Activated naive CD8-positive, alpha-beta T cell treated with anti-CD3 and anti-CD28 coated beads, Interleukin-2, amount 50 U/mL, for 24 hours (primary cell): ENCODE measurements at regions not wholly inside any gene's neighbourhood (a gene's known extent, or its start where the extent isn't known, plus 50 kb on each side); places are given as distances from the start of the nearest gene placed in this dataset.
A peak's percentile ranks its signal among the peaks of the same experiment; 100 is the strongest.

ENCODE experiments used
- ATAC-seq: fragments of 150-1000 bp; cut with Tn5 transposase; one replicate; pipeline ENCODE4 v1.10.0; 2021
- DNase-seq: peaks from one replicate; pipeline ENCODE4 v3.0.0; 2021
- H3K27ac Mint-ChIP-seq: one replicate; pipeline ENCODE4 v1.8.0; 2021; ENCODE audit warnings: mild to moderate bottlenecking, mixed read lengths
- H3K27me3 Mint-ChIP-seq: one replicate; pipeline ENCODE4 v1.8.0; 2021; ENCODE audit warnings: mixed read lengths
- H3K36me3 Mint-ChIP-seq: one replicate; pipeline ENCODE4 v1.8.0; 2021; ENCODE audit warnings: low read depth, mixed read lengths
- H3K4me1 Mint-ChIP-seq: one replicate; pipeline ENCODE4 v1.8.0; 2021; ENCODE audit warnings: mixed read lengths
- H3K4me3 Mint-ChIP-seq: one replicate; pipeline ENCODE4 v1.8.0; 2021; ENCODE audit warnings: mild to moderate bottlenecking, moderate library complexity, mixed read lengths
- H3K9me3 Mint-ChIP-seq: one replicate; pipeline ENCODE4 v1.8.0; 2021; ENCODE audit warnings: mixed read lengths

DNA sequence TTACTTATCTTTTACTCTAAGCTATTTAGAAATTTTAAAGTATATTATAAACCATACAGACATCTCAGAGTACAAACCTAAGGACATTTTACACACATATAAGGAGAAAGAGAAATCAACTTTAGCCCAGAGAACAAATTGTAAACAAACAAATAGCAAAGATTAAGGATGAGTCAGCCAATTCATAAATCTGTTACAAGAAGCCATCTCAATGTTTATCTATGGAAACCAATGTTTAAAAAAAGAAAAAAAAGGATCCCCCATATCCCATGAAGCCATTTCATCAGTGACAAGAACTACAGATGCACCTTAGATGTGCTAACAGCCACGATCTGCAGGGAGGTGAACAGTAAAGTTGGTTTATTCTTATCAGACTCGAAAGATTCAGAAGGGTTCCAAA, 437.1 kb downstream of the SHQ1 start:
- no peak for DNase-seq
- no peak overlapping the region for H3K4me3 Mint-ChIP-seq
- no peak overlapping the region for H3K27ac Mint-ChIP-seq
- no peaks in the 10 kb centered on the region for H3K9me3 Mint-ChIP-seq
- no peak for ATAC-seq
- no peaks in the 10 kb centered on the region for H3K27me3 Mint-ChIP-seq
- peaks cover 92% of the 10 kb centered on the region for H3K4me1 Mint-ChIP-seq
- peaks cover 18% of the 10 kb centered on the region for H3K36me3 Mint-ChIP-seq

DNA sequence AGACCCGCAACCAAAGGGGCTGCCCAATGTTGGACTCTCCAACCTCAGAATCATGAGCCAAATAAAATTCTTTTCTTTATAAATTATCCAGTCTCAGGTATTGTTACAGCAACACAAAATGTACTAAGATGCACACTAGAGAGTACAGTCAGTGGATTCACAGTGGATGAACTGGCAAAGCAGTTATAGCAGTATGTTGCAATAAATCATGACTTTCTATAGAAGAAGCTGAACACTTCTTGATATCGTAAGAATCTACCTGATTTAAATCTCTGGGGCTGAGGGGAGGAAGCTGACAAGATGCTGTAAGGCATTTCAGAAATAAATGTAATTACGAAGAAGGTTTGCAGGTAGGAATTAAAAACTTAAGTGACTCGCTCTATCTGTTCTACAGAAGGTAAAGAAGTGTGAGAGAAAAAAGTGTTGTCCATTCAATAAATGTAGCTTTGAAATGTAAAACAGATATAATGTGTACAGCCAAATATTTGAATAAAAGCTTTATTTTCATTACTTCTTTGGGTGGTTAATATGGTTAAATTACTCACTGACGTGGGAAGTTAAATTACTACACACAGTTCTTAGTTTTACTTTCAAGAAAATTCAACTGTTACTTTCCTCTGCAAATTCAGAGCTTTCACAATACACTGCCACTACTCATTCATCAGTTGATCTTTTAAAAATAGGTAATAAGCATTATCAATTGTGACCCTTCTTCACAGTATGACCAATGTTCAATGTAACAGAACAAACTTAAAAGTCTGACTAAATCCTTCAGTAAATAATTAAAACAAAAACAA, 439.1 kb downstream of the SHQ1 start:
- Mint-ChIP-seq H3K9me3 (no peaks in the 10 kb centered on the region), H3K4me3 (no peak overlapping the region), H3K36me3 (peaks cover 18% of the 10 kb centered on the region), H3K4me1 (peaks cover 92% of the 10 kb centered on the region), H3K27ac (peak overlapping the region; percentile 40), H3K27me3 (no peaks in the 10 kb centered on the region)
- DNase-seq (no peak), ATAC-seq (peak; percentile 64)

DNA sequence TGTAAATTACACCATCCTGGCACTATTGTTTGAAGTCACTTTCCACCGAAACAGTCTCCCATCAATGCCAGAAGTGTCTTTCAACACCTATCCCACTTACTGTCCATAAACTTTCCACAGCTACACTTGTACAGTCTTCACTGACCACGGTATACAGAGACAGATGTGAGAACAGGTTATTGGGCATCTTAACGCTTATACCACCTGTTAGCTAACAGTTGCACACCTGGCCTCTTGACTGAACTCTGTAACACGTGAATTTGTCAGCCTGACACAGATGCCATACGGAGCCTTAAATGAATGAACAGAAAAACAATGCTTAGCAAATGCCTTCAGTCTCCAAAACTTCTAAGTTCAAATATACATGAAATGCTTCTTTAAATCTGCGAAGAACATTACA, 440.5 kb downstream of the SHQ1 start:
- Mint-ChIP-seq H3K27me3 (no peaks in the 10 kb centered on the region), H3K4me1 (peaks cover 88% of the 10 kb centered on the region), H3K36me3 (peaks cover 19% of the 10 kb centered on the region), H3K4me3 (no peak overlapping the region), H3K27ac (no peak overlapping the region), H3K9me3 (no peaks in the 10 kb centered on the region)
- DNase-seq (no peak), ATAC-seq (no peak)

- no peaks in the 10 kb centered on the region for H3K27me3 Mint-ChIP-seq
- H3K27ac Mint-ChIP-seq, result peak overlapping the region; percentile 9
- H3K4me1 Mint-ChIP-seq, result peaks cover 80% of the 10 kb centered on the region
- H3K4me3 Mint-ChIP-seq, result no peak overlapping the region
- H3K9me3 Mint-ChIP-seq, result no peaks in the 10 kb centered on the region
- H3K36me3 Mint-ChIP-seq, result peaks cover 24% of the 10 kb centered on the region
- DNase-seq (no peak), ATAC-seq (no peak)
These were observed 442.2 kb downstream of the SHQ1 start for GRCh38 chr3:72405943-72406566.

DNA sequence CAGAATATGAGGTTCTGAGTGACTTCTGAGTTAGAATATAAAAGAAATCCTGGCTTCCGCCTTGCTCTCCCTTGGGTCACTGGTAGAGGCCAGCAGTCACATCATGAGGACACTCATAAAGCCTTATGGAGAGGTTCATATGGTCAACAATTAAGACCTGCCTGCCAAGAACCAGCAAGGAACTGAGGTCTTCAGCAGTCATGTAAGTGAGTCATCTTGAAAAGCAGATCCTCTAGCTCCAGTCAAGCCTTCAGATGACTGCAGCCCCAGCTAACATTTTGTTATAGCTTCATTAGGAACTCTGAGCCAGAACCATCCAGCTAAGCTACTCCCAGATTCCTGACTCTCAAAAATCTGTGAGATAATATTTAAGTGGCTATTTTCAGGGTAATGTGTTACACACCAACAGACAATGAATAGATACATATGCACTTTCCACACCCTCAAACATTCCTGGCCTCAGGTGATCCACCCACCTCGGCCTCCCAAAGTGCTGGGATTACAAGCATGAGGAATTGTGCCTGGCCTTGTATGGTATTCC, 447.2 kb downstream of the SHQ1 start:
- peak; percentile 46 for ATAC-seq
- Mint-ChIP-seq H3K27me3 (no peaks in the 10 kb centered on the region), H3K27ac (no peak overlapping the region), H3K36me3 (peaks cover 19% of the 10 kb centered on the region), H3K4me1 (peaks cover 74% of the 10 kb centered on the region), H3K9me3 (no peaks in the 10 kb centered on the region), H3K4me3 (no peak overlapping the region)
- DNase-seq, result no peak

DNA sequence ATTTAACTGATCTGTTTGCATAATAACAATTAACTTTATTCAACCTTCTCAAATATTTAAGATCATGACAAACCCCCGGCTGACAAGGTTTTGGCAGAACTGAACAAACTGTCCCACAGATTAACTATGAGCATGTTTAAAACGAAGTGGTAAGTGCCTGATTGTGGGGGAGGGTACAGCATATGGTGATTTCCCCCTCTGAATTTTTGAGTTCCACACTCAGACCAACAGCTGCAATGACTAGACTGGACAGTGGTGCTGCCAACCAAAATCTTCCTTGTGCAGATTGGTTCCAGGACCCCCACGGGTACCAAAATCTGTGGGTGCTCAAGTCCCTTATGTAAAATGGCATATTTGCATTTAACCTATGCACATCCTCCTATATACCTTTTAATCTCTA, 449.5 kb downstream of the SHQ1 start:
- Mint-ChIP-seq H3K4me3 (no peak overlapping the region), H3K27ac (no peak overlapping the region), H3K9me3 (no peaks in the 10 kb centered on the region), H3K4me1 (peaks cover 71% of the 10 kb centered on the region), H3K27me3 (no peaks in the 10 kb centered on the region), H3K36me3 (peaks cover 16% of the 10 kb centered on the region)
- DNase-seq, result no peak
- ATAC-seq, result no peak

DNA sequence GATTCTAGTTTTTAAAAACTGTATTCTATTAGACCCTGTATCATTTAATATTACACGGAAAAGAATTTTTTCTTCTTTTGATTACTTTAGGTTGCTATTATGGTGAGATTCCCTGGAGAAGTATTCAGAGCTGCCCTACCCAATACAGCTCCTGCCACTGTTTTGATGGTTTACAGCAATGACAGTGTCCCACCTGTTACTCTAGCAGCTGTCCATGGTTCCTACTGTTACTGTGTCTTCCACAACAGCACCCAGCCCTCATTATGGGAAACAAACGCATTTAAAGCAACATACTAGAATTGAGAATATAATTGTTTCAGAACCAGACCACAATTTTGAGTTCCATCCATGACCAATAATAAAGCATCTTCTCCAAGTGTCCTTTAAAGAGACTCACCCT, 450.7 kb downstream of the SHQ1 start:
- H3K27ac Mint-ChIP-seq, result no peak overlapping the region
- DNase-seq (no peak), ATAC-seq (no peak)

DNA sequence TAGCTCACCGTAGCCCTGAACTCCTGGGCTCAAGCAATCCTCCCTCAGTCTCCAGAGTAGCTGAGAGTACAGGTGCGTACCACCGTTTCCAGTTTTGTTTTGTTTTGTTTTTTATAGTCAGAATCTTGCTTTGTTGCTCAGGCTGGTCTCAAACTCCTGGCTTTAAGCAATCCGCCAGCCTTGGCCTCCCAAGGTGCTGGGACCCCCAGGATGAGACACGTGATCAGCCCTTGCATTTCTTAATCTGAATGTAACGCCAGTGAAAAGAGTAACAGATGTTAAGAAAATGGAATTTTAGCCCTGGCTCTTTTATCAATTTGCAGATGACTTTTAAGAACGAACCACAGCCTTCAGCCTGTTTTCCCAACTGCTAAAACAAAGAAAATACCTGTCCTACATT, 451.3 kb downstream of the SHQ1 start:
- DNase-seq (no peak), ATAC-seq (no peak)
- Mint-ChIP-seq H3K27ac (no peak overlapping the region), H3K36me3 (peaks cover 16% of the 10 kb centered on the region), H3K4me1 (peaks cover 68% of the 10 kb centered on the region), H3K4me3 (no peak overlapping the region), H3K27me3 (no peaks in the 10 kb centered on the region), H3K9me3 (no peaks in the 10 kb centered on the region)

More for the DNA sequence above, 450.7 kb downstream of the SHQ1 start:
- peaks cover 69% of the 10 kb centered on the region for H3K4me1 Mint-ChIP-seq
- peaks cover 16% of the 10 kb centered on the region for H3K36me3 Mint-ChIP-seq
- no peak overlapping the region for H3K4me3 Mint-ChIP-seq
- no peaks in the 10 kb centered on the region for H3K27me3 Mint-ChIP-seq
- H3K9me3 Mint-ChIP-seq, result no peaks in the 10 kb centered on the region

DNA sequence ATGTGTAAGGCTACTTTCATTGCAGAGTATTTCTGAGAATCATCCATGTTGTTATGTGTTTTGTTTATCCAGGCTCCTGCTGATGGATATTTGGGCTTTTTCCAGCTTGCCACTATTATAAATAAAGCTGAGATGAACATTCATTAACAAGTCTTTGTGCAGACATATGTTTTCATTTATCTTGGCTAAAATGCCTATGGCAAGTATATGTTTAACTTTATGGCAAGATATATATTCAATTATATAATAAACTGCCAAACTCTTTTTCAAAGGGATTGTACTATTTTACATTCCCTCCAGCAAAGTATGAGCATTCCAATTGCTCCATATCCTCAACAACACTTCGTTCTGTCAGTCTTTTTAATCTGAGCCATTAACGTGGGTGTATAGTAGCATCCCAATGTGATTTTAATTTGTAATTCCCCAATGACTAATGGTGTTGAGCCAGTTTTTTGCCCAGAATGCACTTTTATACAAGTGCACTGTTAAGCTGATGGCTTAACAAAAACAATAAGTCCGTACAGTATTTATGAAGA, 452.4 kb downstream of the SHQ1 start:
- Mint-ChIP-seq H3K27me3 (no peaks in the 10 kb centered on the region), H3K36me3 (peaks cover 12% of the 10 kb centered on the region), H3K9me3 (no peaks in the 10 kb centered on the region), H3K27ac (no peak overlapping the region), H3K4me1 (peaks cover 59% of the 10 kb centered on the region), H3K4me3 (no peak overlapping the region)
- DNase-seq (no peak), ATAC-seq (no peak)

DNA sequence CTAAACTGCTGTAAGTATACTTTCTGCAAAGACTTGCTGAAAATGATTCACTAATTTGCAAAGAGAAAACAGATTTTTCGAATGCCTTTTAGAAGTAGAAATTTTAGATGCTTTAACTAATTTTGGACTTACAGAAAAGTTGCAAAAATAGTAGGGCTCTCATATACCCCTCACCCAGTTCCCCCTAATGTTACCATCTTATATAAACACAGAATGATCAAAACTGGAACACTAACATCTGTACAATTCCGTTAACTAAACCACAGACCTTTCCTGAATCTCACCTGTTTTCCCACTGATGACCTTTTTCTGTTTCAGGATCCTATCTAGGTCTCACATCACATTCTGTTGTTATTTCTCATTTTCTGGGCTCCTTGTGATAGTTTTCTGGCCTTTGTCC, 454.8 kb downstream of the SHQ1 start:
- no peak for ATAC-seq
- Mint-ChIP-seq H3K4me3 (no peak overlapping the region), H3K9me3 (no peaks in the 10 kb centered on the region), H3K27me3 (no peaks in the 10 kb centered on the region), H3K4me1 (peaks cover 46% of the 10 kb centered on the region), H3K27ac (no peak overlapping the region), H3K36me3 (peaks cover 7% of the 10 kb centered on the region)
- no peak for DNase-seq

- H3K27ac Mint-ChIP-seq, result no peak overlapping the region
- peaks cover 9% of the 10 kb centered on the region for H3K36me3 Mint-ChIP-seq
- DNase-seq (no peak), ATAC-seq (no peak)
- H3K4me1 Mint-ChIP-seq, result peaks cover 43% of the 10 kb centered on the region
- H3K4me3 Mint-ChIP-seq, result no peak overlapping the region
- H3K27me3 Mint-ChIP-seq, result no peaks in the 10 kb centered on the region
- no peaks in the 10 kb centered on the region for H3K9me3 Mint-ChIP-seq
These were observed 456.6 kb downstream of the SHQ1 start for GRCh38 chr3:72391659-72392058.

DNA sequence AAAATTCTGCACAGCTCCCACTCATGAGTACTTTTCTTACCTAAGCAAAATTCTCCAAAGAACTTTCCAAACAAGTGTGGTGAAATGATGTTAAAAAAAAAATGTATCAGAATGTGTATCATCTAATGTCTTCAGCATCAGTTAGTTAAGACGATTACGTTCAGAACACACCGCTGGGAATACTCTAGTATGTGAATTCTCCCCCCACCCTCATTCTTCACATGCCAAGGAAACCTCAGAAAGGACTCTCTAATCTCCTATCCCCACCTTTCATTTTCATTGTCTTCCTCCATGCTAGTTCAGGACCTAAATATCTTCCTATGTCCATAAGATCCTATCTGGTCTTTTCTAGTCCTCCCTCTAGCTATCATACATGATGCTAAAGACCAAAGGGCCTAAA, 457.4 kb downstream of the SHQ1 start:
- ATAC-seq (no peak), DNase-seq (no peak)
- no peaks in the 10 kb centered on the region for H3K9me3 Mint-ChIP-seq
- H3K27ac Mint-ChIP-seq, result no peak overlapping the region
- H3K27me3 Mint-ChIP-seq, result no peaks in the 10 kb centered on the region
- peaks cover 44% of the 10 kb centered on the region for H3K4me1 Mint-ChIP-seq
- peaks cover 7% of the 10 kb centered on the region for H3K36me3 Mint-ChIP-seq
- no peak overlapping the region for H3K4me3 Mint-ChIP-seq

DNA sequence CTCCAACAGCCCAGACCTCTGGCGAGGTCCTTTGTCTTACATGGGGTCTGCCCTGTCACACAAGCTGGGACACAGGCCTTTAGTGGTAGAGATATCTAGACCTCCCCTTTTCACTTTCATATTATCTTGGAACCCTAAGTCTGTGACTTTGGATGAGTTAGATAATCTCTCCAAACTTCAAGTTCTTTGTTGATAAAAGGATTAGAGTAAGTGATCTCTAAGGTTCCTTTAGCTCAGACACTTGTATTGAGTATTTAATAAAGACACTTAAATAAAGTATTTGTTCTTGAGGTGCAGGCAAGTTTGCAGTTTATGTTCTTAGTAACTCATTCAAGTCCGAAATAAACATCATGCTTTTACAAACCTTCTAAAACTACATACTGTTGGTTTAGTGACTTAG, 459.6 kb downstream of the SHQ1 start:
- H3K9me3 Mint-ChIP-seq, result no peaks in the 10 kb centered on the region
- H3K4me1 Mint-ChIP-seq, result peaks cover 49% of the 10 kb centered on the region
- DNase-seq, result no peak
- peaks cover 13% of the 10 kb centered on the region for H3K36me3 Mint-ChIP-seq
- no peaks in the 10 kb centered on the region for H3K27me3 Mint-ChIP-seq
- ATAC-seq, result no peak
- H3K4me3 Mint-ChIP-seq, result no peak overlapping the region
- H3K27ac Mint-ChIP-seq, result no peak overlapping the region

GRCh38 chr3:72388117-72388516, 460.1 kb downstream of the SHQ1 start:
- no peaks in the 10 kb centered on the region for H3K9me3 Mint-ChIP-seq
- DNase-seq (no peak), ATAC-seq (no peak)
- H3K27ac Mint-ChIP-seq, result no peak overlapping the region
- H3K4me3 Mint-ChIP-seq, result no peak overlapping the region
- peaks cover 49% of the 10 kb centered on the region for H3K4me1 Mint-ChIP-seq
- H3K36me3 Mint-ChIP-seq, result peaks cover 11% of the 10 kb centered on the region
- H3K27me3 Mint-ChIP-seq, result no peaks in the 10 kb centered on the region
